Common myeloid progenitor, CD34-positive (primary cell): ENCODE measurements at regions not wholly inside any gene's neighbourhood (a gene's known extent, or its start where the extent isn't known, plus 50 kb on each side); places are given as distances from the start of the nearest gene placed in this dataset.

Experiments
- CTCF ChIA-PET: fragments of 350-600 bp; sonication (Branson Sonifier 250); formaldehyde crosslinking; loops from one replicate; lab custom pipeline; 2021; ENCODE audit warnings: antibody characterized with exemption; lab: Charles Lee
- POLR2A ChIA-PET: fragments of 350-600 bp; sonication (Branson Sonifier 250); formaldehyde crosslinking; loops from one replicate; lab custom pipeline; 2021; ENCODE audit warnings: antibody characterized with exemption; lab: Charles Lee
- DNase-seq, 3 donors: peaks; one replicate each; pipeline versions ENCODE4 v3.0.0 to v3.0.0-alpha.2; 2013
- H3K27ac ChIP-seq, 2 experiments: 1 replicate in 1 of 2; 2 replicates in 1 of 2; pipeline ENCODE4 v1.7.0; 2013; ENCODE audit warnings: inconsistent platforms in 2 of 2, low read length in 2 of 2, mild to moderate bottlenecking in 2 of 2, low read depth in 1 of 2, moderate library complexity in 1 of 2; ENCODE audit not compliant: severe bottlenecking in 2 of 2, insufficient read depth in 1 of 2, poor library complexity in 1 of 2
- H3K27me3 ChIP-seq, 5 experiments: replicated peaks in 2 of 5; 1 replicate in 3 of 5; 2 replicates in 2 of 5; pipeline versions ENCODE4 v1.6.1 to v1.7.0; 2013; ENCODE audit warnings: low read length in 4 of 5, mild to moderate bottlenecking in 2 of 5, moderate library complexity in 2 of 5, inconsistent platforms in 1 of 5; ENCODE audit not compliant: insufficient read depth in 5 of 5, control insufficient read depth in 4 of 5
- H3K36me3 ChIP-seq, 4 experiments: 1 replicate in 2 of 4; 2 replicates in 2 of 4; pipeline versions ENCODE4 v1.6.1 to v1.7.0; 2013; ENCODE audit warnings: low read length in 3 of 4, control low read depth in 1 of 4, mild to moderate bottlenecking in 1 of 4; ENCODE audit not compliant: control insufficient read depth in 4 of 4, insufficient read depth in 4 of 4
- H3K4me1 ChIP-seq, 4 experiments: 1 replicate in 3 of 4; 2 replicates in 1 of 4; pipeline versions ENCODE4 v1.6.1 to v1.7.1; 2013; ENCODE audit warnings: low read length in 3 of 4, mild to moderate bottlenecking in 3 of 4, control low read depth in 1 of 4, inconsistent platforms in 1 of 4, moderate library complexity in 1 of 4; ENCODE audit not compliant: control insufficient read depth in 4 of 4, insufficient read depth in 4 of 4; ENCODE audit errors: control extremely low read depth in 1 of 4
- H3K4me3 ChIP-seq, 7 experiments: 1 replicate in 4 of 7; 2 replicates in 3 of 7; pipeline versions ENCODE4 v1.5.1 to v1.7.0; 2013; ENCODE audit warnings: mild to moderate bottlenecking in 7 of 7, low read length in 6 of 7, moderate library complexity in 6 of 7, inconsistent platforms in 2 of 7, low read depth in 2 of 7, control low read depth in 1 of 7; ENCODE audit not compliant: insufficient read depth in 4 of 7, control insufficient read depth in 1 of 7; ENCODE audit errors: extremely low read depth in 1 of 7
- H3K9me3 ChIP-seq, 5 experiments: 1 replicate in 4 of 5; 2 replicates in 1 of 5; pipeline versions ENCODE4 v1.6.1 to v1.7.1; 2013; ENCODE audit warnings: low read length in 4 of 5, mild to moderate bottlenecking in 2 of 5, inconsistent platforms in 1 of 5, low read depth in 1 of 5, moderate library complexity in 1 of 5; ENCODE audit not compliant: control insufficient read depth in 4 of 5, insufficient read depth in 2 of 5; ENCODE audit errors: control extremely low read depth in 1 of 5
- WGBS: methylation state at CpG from one replicate; pipeline ENCODE4 v1.1.5; 2013; ENCODE audit not compliant: insufficient coverage; 5-methylcytosine and 5-hydroxymethylcytosine counted together

DNA sequence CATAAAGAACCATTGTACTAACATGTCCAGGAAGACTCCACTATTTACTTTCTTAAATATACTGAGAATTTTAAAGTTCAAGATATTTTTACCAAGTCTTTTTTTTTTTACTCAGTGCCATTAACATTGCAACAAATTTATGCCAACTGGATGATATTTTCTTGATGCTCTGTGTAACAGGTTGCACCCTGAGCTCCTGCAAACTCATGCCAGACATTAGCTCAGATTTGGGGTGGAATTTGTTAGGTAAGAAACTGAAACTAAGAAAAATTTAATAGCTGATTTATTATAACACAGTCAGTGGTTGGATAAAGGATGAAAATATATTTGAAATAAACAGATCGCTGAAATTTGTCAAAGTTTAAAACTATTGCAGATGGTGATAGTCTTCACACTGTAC is 228.6 kb upstream of the SPHKAP start:
- Histone ChIP-seq H3K27ac (no peak overlapping the region), H3K4me3 (no peak overlapping the region), H3K9me3 (no peaks in the 10 kb centered on the region), H3K36me3 (no peaks in the 10 kb centered on the region), H3K4me1 (no peaks in the 10 kb centered on the region), H3K27me3 (no peaks in the 10 kb centered on the region)
- DNase-seq = no peak
- WGBS = no CpG with 5 or more reads among the region's 1 CpG
- ChIA-PET POLR2A (no interaction called here), CTCF (no interaction called here)

DNA sequence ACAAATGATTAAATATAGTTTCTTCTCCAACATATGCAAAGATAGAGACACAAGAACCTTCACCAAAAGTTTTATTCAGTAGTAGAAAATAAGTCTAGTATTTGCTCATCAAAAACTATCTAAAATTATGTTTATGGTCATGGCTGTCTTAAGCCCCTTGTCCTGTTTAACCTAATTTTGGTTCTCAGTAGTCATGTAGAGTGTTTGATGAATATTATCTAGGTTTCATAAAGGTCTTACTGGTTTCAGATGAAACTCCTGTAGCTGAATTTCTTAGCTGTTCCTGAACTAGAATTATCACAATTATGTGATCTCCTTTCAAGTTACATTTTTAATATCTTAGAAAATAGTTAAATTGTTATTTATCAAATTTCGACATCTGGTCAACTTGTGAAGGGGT is 228.0 kb upstream of the SPHKAP start:
- H3K27me3 ChIP-seq = no peaks in the 10 kb centered on the region
- CTCF ChIA-PET = no interaction called here
- H3K9me3 ChIP-seq = no peaks in the 10 kb centered on the region
- WGBS = no CpG with 5 or more reads among the region's 1 CpG
- DNase-seq = no peak
- POLR2A ChIA-PET = no interaction called here
- H3K27ac ChIP-seq = no peak overlapping the region
- H3K36me3 ChIP-seq = no peaks in the 10 kb centered on the region
- no peaks in the 10 kb centered on the region for H3K4me1 ChIP-seq
- H3K4me3 ChIP-seq = no peak overlapping the region

DNA sequence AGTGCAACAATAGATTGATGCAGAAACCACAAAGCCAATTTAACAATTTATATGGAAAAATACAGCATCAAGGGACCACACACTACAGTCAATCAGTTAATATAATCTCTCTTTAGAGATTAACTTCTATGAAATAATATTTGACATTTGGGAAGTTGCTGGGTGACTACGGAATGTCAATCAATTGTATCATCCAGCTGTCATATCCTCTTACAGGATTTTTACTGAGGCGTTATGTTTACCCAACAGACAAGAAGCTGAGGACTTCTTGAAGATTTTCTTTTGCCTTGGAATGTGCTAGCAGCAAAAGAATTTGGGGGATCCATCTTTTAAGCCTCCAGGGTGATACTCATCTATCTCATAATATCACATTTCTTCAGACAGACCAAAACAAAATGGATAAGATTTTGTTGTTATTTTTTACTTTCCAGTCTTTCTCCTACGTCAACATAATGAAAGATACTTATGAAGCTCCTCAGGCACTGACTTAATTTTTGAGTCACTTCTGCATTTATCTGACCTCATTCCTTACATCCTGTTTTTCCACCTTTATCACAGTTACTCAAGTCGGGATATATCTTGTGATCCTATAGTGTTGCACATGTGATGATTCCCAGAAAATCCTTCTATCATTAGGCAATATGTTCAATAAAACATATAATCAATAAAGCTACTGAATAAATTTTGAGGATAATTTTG is 227.2 kb upstream of the SPHKAP start:
- Histone ChIP-seq H3K9me3 (no peaks in the 10 kb centered on the region), H3K4me3 (no peak overlapping the region), H3K4me1 (no peaks in the 10 kb centered on the region), H3K27ac (no peak overlapping the region), H3K36me3 (no peaks in the 10 kb centered on the region), H3K27me3 (no peaks in the 10 kb centered on the region)
- POLR2A ChIA-PET = interaction anchor here (0.9 kb wide), 1 partner anchor 18 kb away, joined by 3 read pairs; no protein-coding TSS in a partner anchor
- CTCF ChIA-PET = no interaction called here
- 100% methylated on average over 2 of the region's 4 CpGs for WGBS
- DNase-seq = no peak

DNA sequence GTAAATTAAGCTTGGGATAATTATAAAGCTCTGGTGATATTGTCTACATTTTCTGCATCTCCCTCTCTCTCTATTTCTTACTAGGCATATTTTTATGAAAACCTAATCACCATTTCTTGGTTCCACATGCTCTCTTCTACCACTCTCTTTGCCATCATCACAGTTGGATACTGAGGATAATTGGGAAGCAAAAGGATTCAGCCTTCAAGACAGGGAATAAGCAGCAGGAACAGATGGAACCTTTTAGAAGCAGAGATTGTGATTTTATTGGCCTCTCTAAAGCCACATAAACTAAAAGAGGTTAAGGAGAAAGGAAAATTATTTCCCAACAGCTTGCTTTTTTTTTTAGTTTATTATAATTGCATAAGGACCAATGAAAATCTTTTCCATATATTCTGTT is 226.3 kb upstream of the SPHKAP start:
- no peaks in the 10 kb centered on the region for H3K9me3 ChIP-seq
- no peak overlapping the region for H3K4me3 ChIP-seq
- ChIA-PET CTCF (no interaction called here), POLR2A (interaction anchor here (0.9 kb wide), 1 partner anchor 17 kb away, joined by 3 read pairs; no protein-coding TSS in a partner anchor)
- no peaks in the 10 kb centered on the region for H3K4me1 ChIP-seq
- no peak for DNase-seq
- H3K36me3 ChIP-seq = no peaks in the 10 kb centered on the region
- no peak overlapping the region for H3K27ac ChIP-seq
- H3K27me3 ChIP-seq = no peaks in the 10 kb centered on the region

DNA sequence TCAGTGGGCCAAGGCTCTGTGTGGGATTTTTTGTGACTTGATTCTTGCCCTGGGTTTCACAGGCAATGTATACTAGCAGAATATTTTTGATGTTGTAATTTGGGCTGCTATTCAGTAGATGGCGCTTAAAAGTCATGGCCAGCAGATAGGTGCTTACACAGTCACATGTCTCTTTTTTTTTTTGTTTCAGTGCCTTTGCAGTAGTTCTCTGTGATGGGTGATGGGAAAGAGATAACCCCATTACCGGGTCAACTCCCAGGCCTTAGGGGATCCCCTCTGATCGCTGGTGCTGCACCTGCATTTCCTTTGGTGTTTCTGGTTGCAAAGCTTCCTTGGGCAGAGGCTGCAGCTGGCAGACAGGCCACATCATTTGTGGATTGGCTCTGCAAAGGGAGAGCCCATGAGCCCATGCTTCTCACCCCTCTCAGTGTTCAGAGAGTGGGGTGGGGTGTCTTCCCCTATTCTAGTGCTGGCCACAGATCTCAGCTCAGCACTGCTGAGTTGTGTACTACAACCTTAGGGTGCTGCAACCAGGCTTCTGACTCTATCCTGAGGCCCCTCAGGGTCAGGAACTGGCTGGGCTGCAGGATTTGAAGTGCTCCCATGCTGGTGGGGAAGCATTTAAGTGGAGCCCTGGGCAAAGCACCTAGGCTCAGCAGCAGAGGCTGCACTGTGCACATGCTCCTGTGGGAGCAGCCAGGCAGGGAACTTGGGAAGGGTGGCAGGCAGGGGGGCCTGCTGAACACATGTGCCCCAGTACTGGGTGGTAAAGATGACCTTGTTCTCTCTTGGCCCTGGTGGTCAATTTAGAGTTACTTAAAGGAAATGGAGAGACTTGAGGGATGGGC is 219.8 kb upstream of the SPHKAP start:
- no peak overlapping the region for H3K4me3 ChIP-seq

DNA sequence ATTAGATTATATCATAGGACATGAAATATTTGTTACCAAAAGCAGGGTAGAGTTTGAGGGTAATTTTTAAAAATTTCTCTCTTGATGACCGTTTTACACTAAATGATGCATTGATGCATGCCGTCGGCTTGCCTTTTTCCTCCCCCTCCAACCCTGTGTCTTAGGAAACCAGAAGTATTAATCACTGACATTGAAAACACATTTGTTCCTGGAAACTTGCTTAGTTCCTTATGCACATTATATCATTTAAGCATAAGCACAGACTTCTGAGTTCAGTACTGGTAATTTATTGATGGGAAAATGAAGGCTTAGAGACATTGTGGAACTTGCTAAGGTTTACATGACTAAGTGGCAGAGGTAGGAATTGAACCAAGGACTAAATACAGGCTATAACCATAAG is 206.3 kb upstream of the SPHKAP start:
- CTCF ChIA-PET = no interaction called here
- Histone ChIP-seq H3K27ac (no peak overlapping the region), H3K9me3 (peaks cover 0 to 3% (median 0%) of the 10 kb centered on the region in 5 experiments), H3K36me3 (no peaks in the 10 kb centered on the region), H3K4me3 (no peak overlapping the region), H3K27me3 (no peaks in the 10 kb centered on the region), H3K4me1 (no peaks in the 10 kb centered on the region)
- WGBS = 43% methylated on average over 3 of the region's 3 CpGs
- DNase-seq = no peak
- POLR2A ChIA-PET = no interaction called here

More for the DNA sequence above, 219.8 kb upstream of the SPHKAP start:
- CTCF ChIA-PET = no interaction called here
- Histone ChIP-seq H3K36me3 (no peaks in the 10 kb centered on the region), H3K27me3 (no peaks in the 10 kb centered on the region), H3K27ac (no peak overlapping the region), H3K4me1 (no peaks in the 10 kb centered on the region), H3K9me3 (peaks cover 0 to 3% (median 0%) of the 10 kb centered on the region in 5 experiments)
- no CpG with 5 or more reads among the region's 3 CpGs for WGBS
- POLR2A ChIA-PET = no interaction called here
- DNase-seq = no peak
